SU-DHL-6 (cell line): ENCODE measurements at regions not wholly inside any gene's neighbourhood (a gene's known extent, or its start where the extent isn't known, plus 50 kb on each side); places are given as distances from the start of the nearest gene placed in this dataset.

Experiments used
- H2AFZ ChIP-seq: fragments of 200-600 bp; sonication (generic); 2 replicates; pipeline ENCODE4 v1.6.1; 2014; ENCODE audit warnings: low read depth, mild to moderate bottlenecking, moderate library complexity, mixed read lengths, antibody characterized with exemption, low read length; ENCODE audit not compliant: severe bottlenecking
- H3F3A ChIP-seq: fragments of 200-600 bp; shearing (Covaris generic); 2 replicates; pipeline ENCODE4 v1.6.0; 2016; ENCODE audit warnings: antibody characterized with exemption, mild to moderate bottlenecking; ENCODE audit not compliant: insufficient read depth
- H3K27ac ChIP-seq: fragments of 200-600 bp; sonication (generic); 2 replicates; pipeline ENCODE4 v1.5.1; 2016; ENCODE audit warnings: low read depth, mild to moderate bottlenecking, low read length, moderate library complexity, mixed read lengths
- H3K27me3 ChIP-seq: fragments of 200-600 bp; sonication (generic), shearing (Covaris generic); 2 replicates; pipeline ENCODE4 v1.6.0; 2014; ENCODE audit warnings: mild to moderate bottlenecking, low read length
- H3K36me3 ChIP-seq: fragments of 200-600 bp; sonication (generic); 2 replicates; pipeline ENCODE4 v1.6.1; 2014; ENCODE audit warnings: mild to moderate bottlenecking, low read length, mixed read lengths
- H3K4me2 ChIP-seq: fragments of 300-600, 200-600 bp; shearing (Covaris generic), sonication (generic); 2 replicates; pipeline ENCODE4 v1.6.0; 2014; ENCODE audit warnings: low read length, low read depth, mild to moderate bottlenecking; ENCODE audit not compliant: poor library complexity, severe bottlenecking
- H3K4me3 ChIP-seq: fragments of 200-600 bp; sonication (generic); 2 replicates; pipeline ENCODE4 v1.5.1; 2014; ENCODE audit warnings: antibody characterized with exemption, low read length, mild to moderate bottlenecking, mixed read lengths; ENCODE audit not compliant: insufficient read depth, poor library complexity, severe bottlenecking
- H3K79me2 ChIP-seq: fragments of 200-600 bp; sonication (generic); 2 replicates; pipeline ENCODE4 v1.6.1; 2014; ENCODE audit warnings: mild to moderate bottlenecking, low read length, moderate library complexity; ENCODE audit not compliant: insufficient read depth
- H3K9ac ChIP-seq: fragments of 200-600 bp; sonication (generic); 2 replicates; pipeline ENCODE4 v1.7.0; 2014; ENCODE audit warnings: mild to moderate bottlenecking, low read length
- H3K9me2 ChIP-seq: fragments of 200-600 bp; sonication (generic); replicated peaks from 2 replicates; pipeline ENCODE4 v1.6.1; 2014; ENCODE audit warnings: low read length; ENCODE audit not compliant: insufficient read depth
- H3K9me3 ChIP-seq: fragments of 200-600 bp; sonication (generic); 2 replicates; pipeline ENCODE4 v1.6.1; 2014; ENCODE audit warnings: low read length, mixed read lengths; ENCODE audit not compliant: insufficient read depth
- H4K20me1 ChIP-seq: fragments of 200-600 bp; sonication (generic); 2 replicates; pipeline ENCODE4 v1.6.1; 2014; ENCODE audit warnings: low read depth, mild to moderate bottlenecking, antibody characterized with exemption, low read length, moderate library complexity, mixed read lengths
- CTCF ChIP-seq: fragments of 200-600 bp; sonication (generic); IDR thresholded peaks from one replicate; pipeline ENCODE4 v1.5.1; 2017; ENCODE audit warnings: antibody characterized with exemption, mild to moderate bottlenecking, low read length, moderate library complexity; ENCODE audit not compliant: insufficient read depth, poor library complexity, severe bottlenecking
- EZH2phosphoT487 ChIP-seq: fragments of 200-600 bp; sonication (generic), shearing (Covaris generic); conservative IDR thresholded peaks from 2 replicates; pipeline ENCODE4 v1.6.1; 2018; ENCODE audit warnings: mild to moderate bottlenecking, antibody characterized with exemption, low read length, moderate library complexity, mixed read lengths

GRCh38 chr20:23203951-23204730, 118.0 kb upstream of the CD93 start:
- Histone ChIP-seq H3K4me3 (no peak overlapping the region), H4K20me1 (no peaks in the 10 kb centered on the region), H3K36me3 (no peaks in the 10 kb centered on the region), H3K79me2 (no peaks in the 10 kb centered on the region), H3F3A (no peaks in the 10 kb centered on the region), H3K9me2 (no peaks in the 10 kb centered on the region), H3K9ac (no peak overlapping the region), H3K9me3 (no peaks in the 10 kb centered on the region), H3K27me3 (no peaks in the 10 kb centered on the region), H3K27ac (no peak overlapping the region), H3K4me2 (no peak overlapping the region), H2AFZ (no peak overlapping the region)
- TF ChIP-seq CTCF (no peak), EZH2phosphoT487 (no peak)

- Histone ChIP-seq H3K27me3 (no peaks in the 10 kb centered on the region), H3K27ac (no peak overlapping the region), H3K9ac (no peak overlapping the region), H3K4me3 (no peak overlapping the region), H3K36me3 (no peaks in the 10 kb centered on the region), H2AFZ (no peak overlapping the region), H4K20me1 (no peaks in the 10 kb centered on the region), H3K4me2 (no peak overlapping the region), H3K9me2 (no peaks in the 10 kb centered on the region), H3F3A (no peaks in the 10 kb centered on the region), H3K9me3 (no peaks in the 10 kb centered on the region), H3K79me2 (no peaks in the 10 kb centered on the region)
- TF ChIP-seq CTCF (no peak), EZH2phosphoT487 (no peak)
These were observed 117.2 kb upstream of the CD93 start for GRCh38 chr20:23203310-23203709.

DNA sequence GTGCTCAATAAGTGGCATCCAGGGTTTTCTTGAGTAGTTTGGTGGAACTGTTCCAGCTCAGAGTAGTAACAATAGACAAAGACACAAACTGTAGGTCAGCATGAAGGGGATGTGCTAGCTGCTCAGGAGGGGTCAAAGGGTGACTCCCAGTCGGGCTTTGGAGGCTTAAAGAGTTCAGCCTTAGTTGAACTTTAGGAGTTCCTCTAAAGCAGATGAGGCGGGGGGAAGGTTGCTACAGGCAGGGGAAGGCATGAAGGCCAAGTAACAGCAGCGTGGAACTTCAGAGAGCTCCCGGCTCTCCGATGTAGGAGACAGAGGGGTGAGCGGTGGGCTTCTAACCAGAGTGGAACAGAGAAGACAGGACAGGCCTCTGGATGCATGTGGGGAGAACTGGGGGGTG, 115.5 kb upstream of the CD93 start:
- TF ChIP-seq EZH2phosphoT487: no peak
- TF ChIP-seq CTCF: no peak
- no peak overlapping the region for H2AFZ ChIP-seq

More for the DNA sequence above, 115.5 kb upstream of the CD93 start:
- Histone ChIP-seq H3K4me3 (no peak overlapping the region), H3K4me2 (no peak overlapping the region), H3K27ac (no peak overlapping the region), H3F3A (no peaks in the 10 kb centered on the region), H4K20me1 (no peaks in the 10 kb centered on the region), H3K79me2 (no peaks in the 10 kb centered on the region), H3K9ac (no peak overlapping the region), H3K36me3 (no peaks in the 10 kb centered on the region), H3K9me2 (no peaks in the 10 kb centered on the region), H3K27me3 (no peaks in the 10 kb centered on the region), H3K9me3 (no peaks in the 10 kb centered on the region)
